Activated T-cell treated with anti-CD3 and anti-CD28 coated beads, Interleukin-2, amount 50 U/mL, for 48 hours (primary cell): ENCODE measurements at regions not wholly inside any gene's neighbourhood (a gene's known extent, or its start where the extent isn't known, plus 50 kb on each side); places are given as distances from the start of the nearest gene placed in this dataset.

ENCODE experiments used
- DNase-seq, 2 experiments: peaks; one replicate each; pipeline ENCODE4 v3.0.0-alpha.2; 2020

DNA sequence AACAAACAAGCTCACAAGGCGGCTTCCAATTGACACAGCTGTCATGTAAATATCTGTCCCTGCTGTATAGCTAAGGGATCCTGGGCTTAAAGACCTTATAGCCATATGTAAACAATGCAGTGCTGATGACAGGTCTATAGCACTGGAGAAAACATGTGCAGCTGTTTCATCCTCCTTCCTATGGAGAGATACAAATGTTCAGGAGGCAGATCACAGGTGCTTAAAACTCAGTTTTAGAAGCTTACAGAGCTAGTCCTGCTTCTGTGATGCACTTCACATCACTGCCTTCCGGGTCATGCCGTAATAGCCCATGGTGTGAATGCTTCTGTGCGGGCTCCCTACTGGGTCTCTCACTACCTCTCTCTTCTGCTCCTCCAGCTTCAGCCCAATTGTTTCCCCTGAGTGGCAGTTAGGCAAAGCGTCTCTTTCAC lies 262.4 kb upstream of the CHST9 start:
- no peak for DNase-seq

DNA sequence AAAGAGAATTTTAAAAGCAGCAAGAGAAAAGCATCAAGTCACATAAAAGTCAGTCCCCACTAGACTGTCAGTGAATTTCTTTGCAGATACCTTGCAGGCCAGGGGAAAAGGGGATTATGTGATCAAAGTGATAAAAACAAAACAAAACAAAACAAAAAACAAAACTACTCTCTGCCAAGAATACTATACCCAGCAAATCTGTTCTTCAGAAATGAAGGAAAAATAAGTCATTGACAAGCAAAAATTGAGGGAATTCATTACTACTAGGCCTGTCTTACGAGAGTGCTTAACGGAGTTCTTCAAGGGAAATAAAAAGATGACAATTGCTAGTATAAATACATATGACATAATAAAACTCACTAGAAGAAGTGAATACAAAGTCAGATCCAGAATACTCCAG lies 245.5 kb upstream of the CHST9 start:
- no peak for DNase-seq

DNA sequence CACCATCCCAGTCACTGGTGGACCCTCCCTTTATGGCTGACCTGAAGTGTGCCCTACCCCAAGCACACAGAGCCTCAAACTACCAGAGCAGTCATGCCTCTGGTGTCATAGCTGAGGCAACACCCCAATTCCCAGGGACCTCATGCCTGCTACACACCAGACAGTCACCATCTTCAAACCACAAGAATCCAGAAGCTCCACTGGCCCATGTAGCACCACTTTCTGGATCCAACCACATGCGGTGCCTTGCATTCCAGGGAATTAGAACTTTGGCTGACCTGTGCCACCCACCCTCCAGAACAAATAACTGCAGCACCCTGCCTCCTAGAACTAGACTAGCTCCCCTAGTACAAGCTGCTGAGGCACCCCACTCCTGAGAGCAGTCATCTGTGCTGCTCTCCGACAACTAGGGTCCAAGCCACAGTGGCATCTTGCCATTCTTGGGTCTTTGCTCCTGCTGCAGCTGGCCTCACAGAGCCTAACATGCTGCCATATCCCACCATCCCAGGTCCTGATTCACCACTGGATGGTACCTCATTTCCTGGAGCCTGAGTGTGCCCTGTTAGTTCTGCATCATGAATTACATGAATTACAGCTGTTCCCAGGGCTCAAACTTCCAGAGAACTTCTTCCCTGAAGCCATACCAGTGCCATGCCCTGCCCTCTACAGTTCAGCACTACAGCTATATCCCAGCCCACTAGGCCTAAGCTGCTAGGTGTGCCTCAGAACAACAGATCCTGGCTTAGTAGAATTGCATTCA lies 243.8 kb upstream of the CHST9 start:
- DNase-seq, result no peak

DNA sequence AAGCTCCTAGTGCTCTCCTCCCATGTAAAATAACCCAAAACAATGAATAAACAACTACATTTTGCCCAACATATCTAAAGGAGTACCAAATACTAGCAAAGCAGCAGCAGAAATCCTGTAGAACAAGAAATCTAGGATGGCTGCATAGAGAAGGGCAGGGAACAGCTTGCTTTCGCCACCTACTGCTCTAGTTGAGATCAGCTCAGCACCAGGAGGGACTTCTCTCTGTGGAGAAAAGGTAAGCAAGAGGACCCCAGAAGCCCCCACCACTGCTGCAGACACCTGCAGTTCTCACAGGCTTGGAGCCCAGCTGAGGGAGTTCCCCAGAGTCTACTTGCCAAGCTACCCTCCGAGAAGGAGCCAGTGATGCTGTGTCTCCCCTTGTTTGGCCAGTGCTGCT lies 243.0 kb upstream of the CHST9 start:
- DNase-seq, result no peak

DNA sequence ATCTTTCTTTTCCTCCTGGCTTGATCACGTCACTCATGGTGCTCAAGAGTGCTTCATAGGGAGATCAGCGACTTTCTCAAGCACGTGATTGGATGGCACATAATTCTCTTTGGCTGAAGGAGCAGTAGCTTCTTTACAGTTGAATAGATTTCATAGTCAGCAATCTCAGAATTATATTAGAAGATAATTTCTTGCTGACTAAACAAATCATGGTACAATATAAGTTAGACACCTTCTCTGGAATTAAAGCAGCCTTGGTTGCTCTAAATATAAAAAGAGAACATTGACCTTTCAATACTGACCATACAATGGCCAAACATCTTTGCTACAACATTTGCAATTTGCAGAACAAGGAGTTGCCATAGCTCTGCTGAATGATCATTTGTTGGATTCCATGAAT lies 238.5 kb upstream of the CHST9 start:
- DNase-seq, result no peak

DNA sequence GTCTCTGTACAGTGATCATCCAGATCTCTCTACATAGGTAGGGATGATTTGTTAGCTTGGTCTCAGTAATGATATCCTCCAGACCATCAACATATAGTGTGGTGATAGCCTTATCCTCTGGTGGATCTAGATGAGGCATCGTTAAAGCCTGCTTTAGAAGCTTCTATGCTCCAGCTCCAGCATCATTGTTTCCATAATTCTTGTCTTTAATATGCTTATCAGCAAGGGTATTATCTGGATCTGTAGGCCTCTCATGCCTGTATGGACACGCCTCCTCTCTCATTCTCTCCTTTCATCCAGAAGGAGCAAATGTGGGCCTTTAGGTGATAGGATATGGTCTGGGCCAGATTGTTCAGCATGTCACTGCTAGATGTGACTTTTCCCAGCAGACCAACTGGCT lies 234.5 kb upstream of the CHST9 start:
- DNase-seq, result no peak

DNA sequence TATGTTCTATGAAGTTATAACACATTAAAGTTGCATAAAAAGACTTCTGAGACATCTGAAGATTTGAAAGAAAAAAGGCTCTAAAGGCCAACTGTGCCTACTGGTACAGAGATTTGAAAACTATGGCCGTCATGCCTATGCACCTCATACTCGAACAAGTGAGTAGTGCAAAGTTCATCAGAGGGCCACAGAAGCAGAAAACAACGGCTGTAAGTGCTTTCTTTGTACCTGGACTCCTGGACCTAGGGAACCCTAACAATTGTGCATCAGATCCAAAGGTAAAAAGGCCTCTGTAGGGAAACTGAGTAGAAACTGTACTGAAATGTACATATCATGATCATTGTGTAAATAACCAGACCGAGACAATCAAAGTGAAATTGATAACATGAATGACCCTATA lies 230.4 kb upstream of the CHST9 start:
- no peak for DNase-seq

DNA sequence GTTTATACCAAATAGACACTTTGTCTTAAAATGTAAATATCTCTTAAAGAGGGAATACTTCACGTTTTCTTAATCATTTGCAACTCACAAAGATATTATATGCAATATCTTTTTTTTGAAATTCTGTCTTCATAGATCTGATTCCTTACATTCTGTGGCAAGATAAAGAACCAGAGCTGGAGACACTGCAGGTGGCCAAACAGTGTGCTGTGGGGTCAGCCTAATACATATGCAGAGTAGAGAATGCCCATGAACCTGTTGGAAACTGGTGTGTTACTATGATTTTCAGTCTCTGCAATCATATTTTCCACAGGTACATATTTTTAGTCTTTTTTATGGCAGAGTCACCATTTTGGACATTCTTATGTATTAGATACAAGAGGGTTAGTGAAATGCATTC lies 229.6 kb upstream of the CHST9 start:
- no peak for DNase-seq

DNA sequence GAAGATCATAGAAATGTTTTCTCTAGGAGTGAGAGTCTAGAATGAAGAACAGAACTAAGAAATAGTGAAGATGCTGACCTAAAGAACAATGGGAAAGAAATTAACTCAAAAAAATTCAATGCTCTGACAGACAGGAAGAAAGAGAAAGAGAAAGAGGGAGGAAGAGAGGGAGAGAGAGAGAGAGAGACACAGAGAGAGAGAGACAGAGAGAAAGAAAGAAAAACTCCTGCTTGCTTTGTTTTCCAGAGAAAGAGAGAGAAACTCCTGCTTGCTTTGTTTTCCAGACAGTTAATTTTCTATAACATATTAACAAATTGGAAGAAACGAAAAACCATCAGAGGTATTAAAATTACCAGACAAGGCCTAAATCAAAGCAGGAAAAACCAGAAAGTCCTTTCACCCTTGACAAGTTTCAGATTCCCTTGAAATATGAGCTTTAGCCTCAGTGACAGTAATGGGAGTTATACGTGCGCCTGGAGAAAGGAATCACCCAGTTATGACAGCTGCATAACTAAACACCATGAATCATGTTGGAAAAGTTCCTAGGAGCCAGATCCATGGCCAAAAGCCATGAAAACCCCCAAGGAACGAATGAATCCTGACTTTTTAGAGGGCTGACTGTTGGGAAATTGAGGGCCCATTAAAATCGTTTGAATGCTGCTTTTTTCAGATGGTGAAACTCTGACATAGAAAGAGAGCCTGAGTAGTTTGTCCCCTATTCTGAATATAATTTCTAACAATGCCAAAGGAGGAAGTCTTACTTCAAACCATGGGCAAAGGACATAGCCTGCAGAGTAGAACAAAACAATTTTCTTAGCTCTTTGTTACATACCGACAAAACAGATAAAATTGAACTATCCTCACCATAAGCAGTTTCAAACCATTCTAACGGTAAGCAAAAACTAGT lies 228.6 kb upstream of the CHST9 start:
- no peak for DNase-seq

DNA sequence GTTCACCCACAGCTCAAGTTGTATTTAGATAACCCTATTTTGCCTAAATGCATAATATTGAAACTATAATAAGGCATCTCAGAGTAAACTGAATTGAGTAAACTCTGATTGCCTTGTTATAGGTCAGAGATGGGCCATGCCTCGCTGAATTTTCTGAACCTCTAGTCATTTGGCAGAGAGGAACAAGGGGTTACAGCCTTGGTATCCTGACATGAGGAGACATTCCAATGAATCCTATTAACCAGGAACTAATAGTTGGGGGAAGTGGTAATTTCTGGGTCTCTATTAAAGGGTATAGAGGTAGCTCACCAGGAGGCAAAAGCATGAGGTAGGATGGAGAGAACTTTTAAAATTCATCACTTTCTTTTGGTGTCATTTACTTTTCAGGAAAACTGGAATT lies 227.4 kb upstream of the CHST9 start:
- DNase-seq, result no peak

DNA sequence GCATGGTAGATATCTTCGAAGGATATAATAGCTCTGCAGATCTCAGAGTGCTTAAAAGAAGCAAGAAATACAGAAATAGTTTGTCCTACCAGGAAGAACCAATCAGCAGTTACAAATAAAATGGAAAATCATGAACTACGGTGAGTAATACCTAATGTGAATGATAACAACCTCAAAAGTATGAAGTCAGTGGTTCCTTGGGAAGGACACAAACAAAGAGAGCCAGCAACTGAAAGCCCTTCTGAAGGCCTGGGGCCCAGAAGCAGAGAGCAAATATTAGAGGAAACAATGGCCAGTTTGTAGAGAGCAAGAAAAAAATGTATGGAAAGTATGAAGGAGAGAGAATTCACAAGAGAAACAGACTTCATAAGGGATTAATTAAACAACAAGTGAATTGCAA lies 226.8 kb upstream of the CHST9 start:
- no peak for DNase-seq

DNA sequence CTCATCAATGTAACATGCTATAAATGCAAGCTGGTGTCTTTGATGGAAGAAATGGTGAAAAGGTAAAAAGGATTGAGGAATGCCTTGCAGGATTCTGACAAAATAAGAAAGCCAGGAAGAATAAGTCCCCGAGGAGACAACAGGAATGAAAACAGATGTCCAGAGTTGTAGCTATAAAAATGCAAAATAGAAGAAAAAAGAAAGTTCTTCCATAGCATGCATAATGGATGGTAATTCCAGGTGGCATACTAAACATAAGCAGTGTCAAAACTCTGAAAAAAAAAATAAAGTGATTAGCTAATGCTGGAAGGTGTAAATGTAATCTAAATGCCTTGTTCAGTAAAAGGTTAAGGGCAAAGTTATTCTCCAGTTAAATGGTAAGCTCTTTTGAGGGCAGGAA lies 225.9 kb upstream of the CHST9 start:
- DNase-seq, result no peak

DNA sequence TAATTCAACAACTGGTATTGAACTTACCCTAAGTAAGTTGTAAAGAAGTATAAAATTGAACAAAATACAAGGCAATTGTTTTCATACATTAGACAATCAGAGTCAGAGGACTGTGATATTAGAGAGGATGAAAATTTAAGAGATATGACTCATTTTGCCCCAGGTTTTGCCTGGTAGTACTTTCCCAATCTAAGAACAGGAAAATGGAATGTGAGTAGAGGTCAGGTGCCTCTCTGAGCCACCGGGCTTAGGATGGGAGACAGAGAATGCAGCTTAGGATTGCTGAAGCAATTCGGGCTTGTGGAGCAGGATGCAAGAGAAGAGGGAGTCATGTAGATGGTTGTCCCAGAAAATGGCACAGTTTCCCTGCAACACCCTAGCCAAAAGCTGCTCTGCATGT lies 219.7 kb upstream of the CHST9 start:
- DNase-seq, result no peak

DNA sequence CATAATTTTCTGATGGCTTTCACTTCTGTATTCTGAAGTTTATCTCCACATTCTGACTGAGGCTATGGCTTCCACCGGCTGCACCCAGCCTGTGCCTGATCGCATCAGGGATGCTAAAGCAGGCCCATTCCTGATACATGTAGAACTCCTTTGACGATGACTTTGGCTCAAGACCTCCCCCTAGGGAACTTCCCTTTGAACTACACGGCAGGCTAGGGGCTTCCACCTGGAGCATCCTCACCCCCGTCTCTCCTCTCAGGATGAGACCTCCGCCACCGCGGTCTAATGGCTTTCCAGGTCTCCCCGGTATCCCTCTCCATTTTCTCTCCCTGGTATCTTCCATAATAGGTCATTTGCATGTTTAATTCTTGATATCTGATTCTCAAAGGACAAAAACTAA lies 214.9 kb upstream of the CHST9 start:
- DNase-seq, result no peak

DNA sequence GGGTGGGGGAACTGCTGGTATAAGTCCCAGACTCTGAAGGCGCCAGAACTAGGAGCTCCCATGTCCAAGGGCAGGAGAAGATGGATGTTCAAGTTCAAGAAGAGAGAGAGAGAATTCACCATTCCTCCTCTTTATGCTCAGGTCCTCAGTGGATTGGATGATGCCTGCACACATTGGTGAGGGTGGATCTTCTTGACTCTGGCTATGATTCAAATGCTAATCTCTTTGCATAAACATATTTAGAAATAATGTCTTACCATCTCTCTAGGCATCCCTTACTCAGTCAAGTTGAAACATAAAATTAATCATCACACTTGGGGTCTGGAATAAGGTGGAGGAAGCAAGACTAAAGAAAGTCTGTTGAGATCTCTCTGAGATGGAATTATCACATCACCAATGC lies 210.6 kb upstream of the CHST9 start:
- no peak for DNase-seq

DNA sequence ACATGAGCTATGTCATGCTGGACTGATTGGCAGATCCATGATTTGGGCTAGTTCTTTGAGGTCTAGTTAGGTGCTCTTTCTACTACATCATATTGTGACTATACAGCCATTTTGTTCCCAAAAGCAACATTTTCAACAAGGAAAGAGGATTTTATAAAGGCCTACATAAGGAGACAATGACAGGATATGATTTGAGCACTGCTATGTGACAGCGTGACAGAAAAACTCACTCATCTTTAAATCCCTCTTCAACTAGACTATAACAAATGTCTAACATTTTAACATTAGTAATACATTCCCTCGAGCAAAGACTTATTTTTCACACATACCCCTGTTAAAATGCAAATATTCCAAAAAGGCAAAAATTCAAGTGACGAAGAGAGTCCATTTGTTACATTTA lies 209.6 kb upstream of the CHST9 start:
- no peak for DNase-seq

DNA sequence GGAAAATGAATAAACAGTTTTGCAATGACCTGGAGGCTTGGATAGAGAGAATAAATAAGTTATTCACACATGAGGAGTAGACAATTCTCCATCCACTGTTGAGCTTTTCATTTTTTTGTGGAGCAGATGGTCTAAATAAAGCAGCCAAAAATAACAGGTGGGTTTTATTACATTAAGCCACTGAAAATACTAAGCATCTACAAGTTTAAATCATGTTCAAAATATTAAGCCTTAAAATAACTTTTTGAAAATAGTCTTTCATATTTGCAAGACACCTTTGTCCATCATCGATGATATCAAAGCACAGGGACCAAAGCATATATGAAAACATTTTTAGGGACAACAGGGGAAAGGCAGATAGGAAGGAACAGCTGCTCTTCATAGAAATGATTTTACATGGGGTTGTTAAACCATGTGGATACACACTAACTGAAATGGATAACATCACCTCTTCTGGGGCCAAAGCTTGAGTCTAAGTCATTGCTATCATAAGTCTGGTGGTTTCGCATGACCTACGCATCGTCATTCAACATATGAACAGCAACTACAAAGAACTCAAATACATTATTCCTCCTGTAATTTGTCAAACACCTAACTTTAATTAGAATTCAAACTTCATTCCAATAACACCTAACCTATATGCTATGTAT lies 197.6 kb upstream of the CHST9 start:
- no peak for DNase-seq

DNA sequence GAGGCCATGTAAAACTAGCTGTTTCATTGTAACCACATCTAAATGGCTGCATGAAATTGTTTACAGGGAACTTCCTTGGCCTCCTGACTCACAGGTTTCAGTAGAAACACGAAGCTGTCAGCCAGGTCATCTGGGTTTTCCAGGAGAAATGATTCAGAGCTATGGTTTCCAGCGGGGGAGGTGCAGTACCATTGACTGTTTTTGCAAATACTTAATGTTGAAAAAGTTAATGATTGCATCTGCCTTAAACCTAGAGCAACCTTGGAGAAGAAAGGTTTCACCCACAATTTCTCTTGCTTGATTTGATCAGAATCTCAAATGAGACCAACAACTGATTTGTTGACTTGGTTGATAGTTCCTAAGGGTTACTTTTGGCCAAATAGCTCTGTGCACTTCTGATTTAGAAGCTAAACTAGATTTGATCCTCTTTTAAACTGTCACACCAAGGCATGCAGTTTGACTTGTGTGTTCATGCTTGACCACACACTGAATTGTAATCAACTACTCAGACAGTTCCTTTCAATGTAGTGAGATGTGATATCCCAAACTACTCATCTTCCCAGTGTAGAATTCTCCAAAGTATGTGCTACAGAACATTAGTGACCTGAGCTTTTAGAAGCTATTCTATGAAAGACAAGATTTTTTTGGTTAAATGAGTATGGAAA lies 193.5 kb upstream of the CHST9 start:
- DNase-seq, result peak in 1 of 2 experiments; percentile 16

DNA sequence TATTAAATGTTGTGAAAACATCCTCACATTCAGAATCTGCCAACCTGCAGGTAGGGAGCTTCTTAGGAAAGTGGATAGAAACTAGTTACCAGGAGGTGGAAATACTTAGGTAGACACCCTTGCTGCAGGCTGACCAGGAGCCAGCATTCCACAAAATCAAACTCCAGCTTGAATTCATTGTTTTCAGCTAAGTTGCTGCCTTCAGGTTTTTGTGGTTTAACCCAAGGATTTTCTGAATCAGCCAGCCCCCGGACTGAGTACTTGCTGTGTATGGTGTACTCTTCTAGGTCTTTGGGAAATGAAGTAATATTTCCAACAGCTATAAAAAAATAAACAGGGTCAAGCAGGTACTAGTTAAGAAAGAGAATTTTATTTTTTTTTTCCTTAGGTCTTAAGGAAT lies 192.1 kb upstream of the CHST9 start:
- DNase-seq, result no peak

DNA sequence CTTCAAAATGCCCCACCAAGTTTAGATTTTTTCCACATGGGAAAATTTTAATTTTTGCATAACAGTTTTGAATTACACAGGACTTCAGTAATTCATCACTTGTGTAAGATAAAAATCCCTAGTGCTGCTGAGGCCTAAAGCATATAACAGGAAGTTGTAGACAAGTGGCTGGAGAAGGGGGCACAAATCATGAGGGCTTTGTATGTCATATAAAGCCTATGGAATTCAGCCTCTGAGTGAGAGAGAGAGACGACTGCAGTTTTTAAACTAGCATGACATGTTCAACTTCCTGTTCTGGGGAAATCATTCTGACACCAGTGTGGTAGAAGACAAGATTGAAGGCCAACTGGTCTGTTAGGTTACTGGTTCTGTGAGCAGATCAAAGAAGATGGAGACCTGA lies 187.3 kb upstream of the CHST9 start:
- no peak for DNase-seq

DNA sequence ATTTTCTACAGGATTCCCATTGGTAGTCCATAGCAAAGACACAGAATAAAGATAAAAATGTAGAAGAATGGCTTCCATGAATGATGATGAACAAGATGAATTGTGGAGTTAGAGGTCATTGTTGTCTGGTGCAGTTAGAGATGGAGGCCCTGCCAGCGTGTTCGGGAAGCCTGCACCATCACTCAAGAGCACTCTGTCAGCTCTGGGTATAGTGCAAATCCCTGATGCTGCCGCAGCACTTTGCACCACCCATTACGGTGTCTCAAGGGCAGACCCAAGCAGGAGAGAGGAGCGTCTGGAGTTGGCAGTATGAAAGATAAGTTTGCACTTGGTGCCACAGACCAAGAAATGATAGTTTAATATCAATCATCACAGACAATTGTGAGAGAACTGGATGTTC lies 181.6 kb upstream of the CHST9 start:
- no peak for DNase-seq

DNA sequence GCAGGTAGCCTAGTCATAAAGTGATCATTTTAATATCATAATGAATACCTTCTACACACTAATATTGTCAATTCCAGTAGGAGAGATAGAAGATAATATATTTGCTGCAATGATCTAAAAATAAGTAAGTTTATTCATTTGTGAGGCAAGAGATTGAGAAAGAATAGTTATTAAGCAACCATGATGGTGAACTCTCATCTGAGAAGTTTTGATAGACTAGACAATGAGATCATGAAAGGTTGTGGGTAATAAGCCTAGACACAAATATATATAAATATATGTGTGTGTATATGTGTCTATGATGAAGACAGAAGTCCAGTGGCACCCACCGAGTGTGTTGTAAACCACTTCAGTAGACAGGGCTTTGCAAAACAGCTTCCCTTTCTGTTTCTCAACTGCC lies 181.0 kb upstream of the CHST9 start:
- no peak for DNase-seq

DNA sequence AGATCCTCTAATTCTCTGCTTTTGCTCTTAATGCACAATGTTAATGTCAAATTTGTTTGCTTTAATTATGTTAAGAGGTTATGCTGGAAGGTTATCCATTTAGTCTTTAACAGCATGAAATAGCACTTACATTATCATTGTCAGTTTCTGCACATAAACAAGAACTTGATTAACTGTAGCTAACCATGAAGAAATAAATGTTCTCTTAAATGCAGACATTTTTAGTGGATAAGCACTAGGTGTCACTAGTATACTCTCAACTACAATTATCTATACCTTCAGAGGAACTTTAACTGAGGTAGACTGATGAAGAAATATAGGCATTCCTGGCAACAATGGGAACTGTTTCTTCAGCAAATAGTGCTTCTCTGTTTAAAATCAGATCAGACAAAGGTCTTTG lies 178.8 kb upstream of the CHST9 start:
- no peak for DNase-seq
